HEK293T (cell line): ENCODE measurements at regions not wholly inside any gene's neighbourhood (a gene's known extent, or its start where the extent isn't known, plus 50 kb on each side); places are given as distances from the start of the nearest gene placed in this dataset.

Source experiments
- ARNT ChIP-seq: fragments of 450-650 bp; IDR thresholded peaks from 2 replicates; pipeline ENCODE4 v1.6.1; 2017; ENCODE audit warnings: mild to moderate bottlenecking
- BHLHE40 ChIP-seq: fragments of 450-650 bp; IDR thresholded peaks from 2 replicates; pipeline ENCODE4 v1.6.1; 2016; ENCODE audit warnings: mild to moderate bottlenecking, moderate library complexity, borderline replicate concordance
- ELF4 ChIP-seq: fragments of 450-650 bp; IDR thresholded peaks from 2 replicates; pipeline ENCODE4 v1.6.1; 2017; ENCODE audit warnings: antibody characterized with exemption
- FOXA1 ChIP-seq: fragments of 450-650 bp; IDR thresholded peaks from 2 replicates; pipeline ENCODE4 v1.6.1; 2016; ENCODE audit warnings: mild to moderate bottlenecking
- FOXM1 ChIP-seq: fragments of 450-650 bp; IDR thresholded peaks from 2 replicates; pipeline ENCODE4 v1.6.1; 2017; ENCODE audit warnings: mild to moderate bottlenecking, borderline replicate concordance
- LEF1 ChIP-seq: fragments of 450-650 bp; IDR thresholded peaks from 2 replicates; pipeline ENCODE4 v1.6.1; 2017; ENCODE audit warnings: mild to moderate bottlenecking, borderline replicate concordance
- NFRKB ChIP-seq: fragments of 450-650 bp; IDR thresholded peaks from 2 replicates; pipeline ENCODE4 v1.6.1; 2016; ENCODE audit warnings: mild to moderate bottlenecking, moderate library complexity
- SP1 ChIP-seq: fragments of 450-650 bp; IDR thresholded peaks from 2 replicates; pipeline ENCODE4 v1.6.1; 2017
- SUZ12 ChIP-seq: fragments of 450-650 bp; IDR thresholded peaks from 2 replicates; pipeline ENCODE4 v1.6.1; 2016; ENCODE audit warnings: mild to moderate bottlenecking
- ZNF384 ChIP-seq: fragments of 450-650 bp; IDR thresholded peaks from 2 replicates; pipeline ENCODE4 v1.6.1; 2016
- TF ChIP-seq, protein P1 (sequence below): fragments of 450-650 bp; IDR thresholded peaks from 2 replicates; pipeline ENCODE4 v1.6.1; 2016

DNA sequence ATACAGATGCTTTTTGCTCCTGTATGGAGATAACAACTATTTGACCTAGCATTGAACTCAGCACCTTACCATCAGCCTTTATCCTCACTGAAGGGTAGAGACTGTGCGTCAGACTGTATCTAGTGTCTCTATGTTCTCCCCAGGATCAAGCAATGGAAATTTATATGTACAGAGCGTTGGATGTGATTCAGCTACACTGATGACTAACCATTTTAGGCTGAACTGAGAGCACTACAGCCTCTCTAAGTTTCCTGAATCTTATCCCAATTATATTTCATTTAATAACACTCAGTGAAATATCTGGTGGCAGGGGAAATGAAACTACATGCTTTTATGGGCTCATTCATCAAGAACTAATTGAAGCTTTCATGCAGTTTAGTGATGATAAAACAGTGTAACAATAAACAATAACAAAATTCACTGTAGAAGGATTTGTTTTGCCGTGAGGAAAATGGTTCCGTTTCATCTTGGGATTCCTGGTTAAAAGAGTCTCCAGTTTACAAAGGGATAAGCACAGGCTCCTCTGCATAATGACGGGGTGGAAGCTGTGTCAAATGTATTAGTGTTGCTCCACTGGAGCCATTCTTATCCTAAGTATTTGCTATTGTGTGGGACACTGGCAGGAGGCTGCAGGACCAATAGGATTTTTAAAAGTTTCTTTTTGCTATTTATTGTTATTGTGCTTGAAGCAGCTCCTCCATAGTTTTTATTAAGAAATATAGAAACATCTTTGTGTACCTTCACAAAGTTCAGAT lies 567.6 kb upstream of the MMS22L start:
- TF ChIP-seq ZNF384 (no peak), LEF1 (no peak), SP1 (no peak), SUZ12 (no peak), BHLHE40 (no peak), FOXA1 (no peak), ELF4 (no peak), NFRKB (no peak), FOXM1 (no peak), ARNT (no peak)
- TF ChIP-seq, protein P1, sequence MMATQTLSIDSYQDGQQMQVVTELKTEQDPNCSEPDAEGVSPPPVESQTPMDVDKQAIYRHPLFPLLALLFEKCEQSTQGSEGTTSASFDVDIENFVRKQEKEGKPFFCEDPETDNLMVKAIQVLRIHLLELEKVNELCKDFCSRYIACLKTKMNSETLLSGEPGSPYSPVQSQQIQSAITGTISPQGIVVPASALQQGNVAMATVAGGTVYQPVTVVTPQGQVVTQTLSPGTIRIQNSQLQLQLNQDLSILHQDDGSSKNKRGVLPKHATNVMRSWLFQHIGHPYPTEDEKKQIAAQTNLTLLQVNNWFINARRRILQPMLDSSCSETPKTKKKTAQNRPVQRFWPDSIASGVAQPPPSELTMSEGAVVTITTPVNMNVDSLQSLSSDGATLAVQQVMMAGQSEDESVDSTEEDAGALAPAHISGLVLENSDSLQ: no peak; the same call in 1 of the 2 replicates
